Ovary (tissue), 3 donors: ENCODE measurements at regions not wholly inside any gene's neighbourhood (a gene's known extent, or its start where the extent isn't known, plus 50 kb on each side); places are given as distances from the start of the nearest gene placed in this dataset.

ENCODE experiments used
- POLR2A ChIP-seq: fragments of 450-650 bp; IDR thresholded peaks from one replicate; pipeline ENCODE4 v1.6.1; 2017; ENCODE audit warnings: antibody characterized with exemption, mild to moderate bottlenecking, moderate library complexity
- TF ChIP-seq, protein P1 (sequence below), 3 donors: fragments of 450-650 bp in 2 of 3; fragments of 200-600 bp in 1 of 3; IDR thresholded peaks; one replicate each; pipeline versions ENCODE4 v1.5.1 to v1.8.0; 2016 to 2022; ENCODE audit warnings: antibody characterized with exemption in 3 of 3, mild to moderate bottlenecking in 1 of 3
- donor health status: DM: no; HTN: no; CAD: no.

DNA sequence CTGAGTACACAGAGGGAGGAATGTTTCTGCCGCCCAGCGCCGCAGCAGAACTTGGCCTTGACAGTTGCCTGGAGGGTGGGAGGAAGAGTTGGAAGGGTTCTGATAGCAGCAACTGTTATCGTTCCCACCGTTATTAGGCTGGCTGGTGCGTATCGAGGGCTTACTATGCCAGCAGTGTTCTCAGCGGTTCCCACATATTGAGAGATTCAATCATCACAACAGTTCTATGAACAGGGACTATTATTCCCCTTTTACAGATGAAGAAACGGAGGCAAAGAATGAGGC is 380.1 kb upstream of the SULF2 start:
- TF ChIP-seq, protein P1, sequence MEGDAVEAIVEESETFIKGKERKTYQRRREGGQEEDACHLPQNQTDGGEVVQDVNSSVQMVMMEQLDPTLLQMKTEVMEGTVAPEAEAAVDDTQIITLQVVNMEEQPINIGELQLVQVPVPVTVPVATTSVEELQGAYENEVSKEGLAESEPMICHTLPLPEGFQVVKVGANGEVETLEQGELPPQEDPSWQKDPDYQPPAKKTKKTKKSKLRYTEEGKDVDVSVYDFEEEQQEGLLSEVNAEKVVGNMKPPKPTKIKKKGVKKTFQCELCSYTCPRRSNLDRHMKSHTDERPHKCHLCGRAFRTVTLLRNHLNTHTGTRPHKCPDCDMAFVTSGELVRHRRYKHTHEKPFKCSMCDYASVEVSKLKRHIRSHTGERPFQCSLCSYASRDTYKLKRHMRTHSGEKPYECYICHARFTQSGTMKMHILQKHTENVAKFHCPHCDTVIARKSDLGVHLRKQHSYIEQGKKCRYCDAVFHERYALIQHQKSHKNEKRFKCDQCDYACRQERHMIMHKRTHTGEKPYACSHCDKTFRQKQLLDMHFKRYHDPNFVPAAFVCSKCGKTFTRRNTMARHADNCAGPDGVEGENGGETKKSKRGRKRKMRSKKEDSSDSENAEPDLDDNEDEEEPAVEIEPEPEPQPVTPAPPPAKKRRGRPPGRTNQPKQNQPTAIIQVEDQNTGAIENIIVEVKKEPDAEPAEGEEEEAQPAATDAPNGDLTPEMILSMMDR (IDR thresholded peaks at IDR 0.05): no peak
- no peak for TF ChIP-seq POLR2A
